Astrocyte of the cerebellum (primary cell): ENCODE measurements at regions not wholly inside any gene's neighbourhood (a gene's known extent, or its start where the extent isn't known, plus 50 kb on each side); places are given as distances from the start of the nearest gene placed in this dataset.

ENCODE experiments used
- DNase-seq: peaks from one replicate; pipeline ENCODE4 v3.0.0-alpha.2; 2011; ENCODE audit warnings: low read depth
- H3K4me3 ChIP-seq: 2 replicates; pipeline ENCODE4 v1.5.1; 2011; ENCODE audit warnings: mild to moderate bottlenecking, low read depth, low read length, moderate library complexity
- in situ Hi-C: cut with HindIII; loops from 2 replicates; pipeline ENCODE4 v1.10.0; 2017; ENCODE audit warnings: low sequenced_read_pairs
- TF ChIP-seq, protein P1 (sequence below): IDR thresholded peaks from 2 replicates; pipeline ENCODE4 v1.5.1; 2012; ENCODE audit warnings: low read length, low read depth, moderate library complexity, mild to moderate bottlenecking; ENCODE audit errors: missing control alignments

DNA sequence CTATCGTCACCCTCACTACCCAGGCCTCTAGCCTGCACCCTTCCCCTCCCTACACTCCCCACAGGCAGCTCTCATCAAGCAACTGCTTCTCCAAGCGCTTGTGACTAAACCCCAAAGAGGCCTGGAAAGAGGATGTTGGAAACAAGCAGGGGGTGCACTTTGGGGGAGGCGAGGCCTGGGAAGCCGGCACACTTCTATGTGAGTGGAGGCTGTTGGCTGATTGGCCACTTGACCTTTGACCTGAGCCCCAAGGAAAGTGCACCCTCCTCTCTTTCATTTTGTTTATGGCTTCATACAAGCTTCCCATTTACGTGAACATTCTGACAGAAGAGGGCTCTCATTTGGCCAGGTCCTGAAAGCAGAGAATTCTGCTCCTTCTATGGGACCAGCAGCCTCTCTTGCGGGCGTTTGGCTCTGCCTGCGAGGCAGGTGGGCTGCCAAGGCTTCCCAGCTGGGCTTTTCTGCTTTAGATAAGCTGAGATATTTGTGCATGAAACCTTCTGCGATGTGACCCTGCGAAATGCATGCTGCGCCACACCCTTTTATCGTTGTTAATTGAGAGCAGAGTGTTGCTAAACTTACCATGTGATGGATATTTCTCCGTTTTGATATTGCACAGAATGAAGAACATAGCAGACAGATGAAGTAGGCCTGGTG, 134.8 kb upstream of the NCK2 start:
- in situ Hi-C loops: no loop called here
- TF ChIP-seq, protein P1, sequence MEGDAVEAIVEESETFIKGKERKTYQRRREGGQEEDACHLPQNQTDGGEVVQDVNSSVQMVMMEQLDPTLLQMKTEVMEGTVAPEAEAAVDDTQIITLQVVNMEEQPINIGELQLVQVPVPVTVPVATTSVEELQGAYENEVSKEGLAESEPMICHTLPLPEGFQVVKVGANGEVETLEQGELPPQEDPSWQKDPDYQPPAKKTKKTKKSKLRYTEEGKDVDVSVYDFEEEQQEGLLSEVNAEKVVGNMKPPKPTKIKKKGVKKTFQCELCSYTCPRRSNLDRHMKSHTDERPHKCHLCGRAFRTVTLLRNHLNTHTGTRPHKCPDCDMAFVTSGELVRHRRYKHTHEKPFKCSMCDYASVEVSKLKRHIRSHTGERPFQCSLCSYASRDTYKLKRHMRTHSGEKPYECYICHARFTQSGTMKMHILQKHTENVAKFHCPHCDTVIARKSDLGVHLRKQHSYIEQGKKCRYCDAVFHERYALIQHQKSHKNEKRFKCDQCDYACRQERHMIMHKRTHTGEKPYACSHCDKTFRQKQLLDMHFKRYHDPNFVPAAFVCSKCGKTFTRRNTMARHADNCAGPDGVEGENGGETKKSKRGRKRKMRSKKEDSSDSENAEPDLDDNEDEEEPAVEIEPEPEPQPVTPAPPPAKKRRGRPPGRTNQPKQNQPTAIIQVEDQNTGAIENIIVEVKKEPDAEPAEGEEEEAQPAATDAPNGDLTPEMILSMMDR: no peak
- no peak overlapping the region for H3K4me3 ChIP-seq
- DNase-seq: no peak

DNA sequence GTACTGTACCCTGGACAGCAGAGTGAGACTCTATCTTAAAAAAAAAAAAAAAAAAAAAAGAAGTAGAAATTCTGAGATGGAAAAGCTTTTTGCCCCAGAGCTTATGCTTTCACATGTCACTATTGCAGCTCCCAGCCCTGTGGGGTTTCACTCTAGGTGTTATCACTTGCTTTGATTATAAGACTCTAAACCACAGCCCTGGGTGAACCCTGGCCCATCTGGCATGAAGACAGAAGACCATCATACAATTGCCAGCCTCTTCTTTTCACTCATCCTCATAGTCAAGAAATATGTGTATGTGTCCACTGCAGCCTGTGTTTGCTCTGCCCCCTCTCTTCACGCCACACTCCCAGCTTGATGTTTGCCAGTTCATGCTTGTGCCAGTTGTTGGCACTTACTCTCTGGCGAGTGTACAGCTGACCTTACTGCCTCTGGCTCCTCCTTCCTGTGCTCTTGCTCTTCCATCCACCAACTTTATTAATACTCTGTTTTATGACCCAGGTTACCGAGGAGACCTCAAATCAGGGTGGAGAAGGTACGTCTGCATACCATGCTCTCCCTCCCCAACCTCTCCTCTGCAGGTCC, 136.7 kb upstream of the NCK2 start:
- no peak overlapping the region for H3K4me3 ChIP-seq
- in situ Hi-C loops: no loop called here
- DNase-seq: no peak
- TF ChIP-seq, protein P1: no peak

DNA sequence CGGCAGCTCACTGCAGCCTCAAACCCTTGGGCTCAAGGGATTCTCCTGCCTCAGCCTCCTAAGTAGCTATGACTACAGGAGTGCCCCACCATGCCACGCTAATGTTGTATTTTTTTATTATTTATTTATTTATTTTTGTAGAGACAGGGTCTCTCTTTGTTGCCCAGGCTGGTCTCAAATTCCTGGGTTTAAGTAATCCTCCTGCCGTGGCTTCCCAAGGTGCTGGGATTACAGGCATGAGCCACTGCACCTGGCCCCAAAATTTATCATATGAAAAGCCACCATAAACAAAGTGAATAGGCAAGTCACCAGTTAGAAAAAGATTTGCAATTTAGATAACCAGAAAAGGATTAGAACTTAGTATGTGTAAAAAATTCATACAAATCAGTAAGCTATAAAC, 138.6 kb upstream of the NCK2 start:
- H3K4me3 ChIP-seq: no peak overlapping the region
- TF ChIP-seq, protein P1: no peak
- DNase-seq: no peak
- in situ Hi-C loops: no loop called here

DNA sequence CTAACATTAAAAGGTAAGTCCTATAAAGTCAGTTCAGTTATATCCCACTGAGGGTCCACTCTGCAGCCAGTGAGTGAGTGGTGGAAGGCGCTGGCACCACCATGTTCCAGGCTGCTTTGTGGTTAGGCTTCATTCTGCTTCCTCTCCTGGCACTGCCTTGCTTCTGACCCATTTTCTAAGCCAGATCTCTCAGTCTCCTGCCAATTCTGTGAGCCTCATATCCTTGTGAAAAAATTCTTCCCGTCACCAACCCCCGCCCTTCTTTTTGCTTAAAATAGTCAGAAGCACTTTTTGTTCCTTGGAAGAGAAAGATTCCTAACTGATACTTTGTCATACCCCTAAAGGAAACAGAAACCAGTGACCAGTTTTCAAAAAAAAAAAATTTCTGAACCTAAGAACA, 139.8 kb upstream of the NCK2 start:
- TF ChIP-seq, protein P1: no peak
- no peak for DNase-seq
- in situ Hi-C loops: no loop called here
- no peak overlapping the region for H3K4me3 ChIP-seq

DNA sequence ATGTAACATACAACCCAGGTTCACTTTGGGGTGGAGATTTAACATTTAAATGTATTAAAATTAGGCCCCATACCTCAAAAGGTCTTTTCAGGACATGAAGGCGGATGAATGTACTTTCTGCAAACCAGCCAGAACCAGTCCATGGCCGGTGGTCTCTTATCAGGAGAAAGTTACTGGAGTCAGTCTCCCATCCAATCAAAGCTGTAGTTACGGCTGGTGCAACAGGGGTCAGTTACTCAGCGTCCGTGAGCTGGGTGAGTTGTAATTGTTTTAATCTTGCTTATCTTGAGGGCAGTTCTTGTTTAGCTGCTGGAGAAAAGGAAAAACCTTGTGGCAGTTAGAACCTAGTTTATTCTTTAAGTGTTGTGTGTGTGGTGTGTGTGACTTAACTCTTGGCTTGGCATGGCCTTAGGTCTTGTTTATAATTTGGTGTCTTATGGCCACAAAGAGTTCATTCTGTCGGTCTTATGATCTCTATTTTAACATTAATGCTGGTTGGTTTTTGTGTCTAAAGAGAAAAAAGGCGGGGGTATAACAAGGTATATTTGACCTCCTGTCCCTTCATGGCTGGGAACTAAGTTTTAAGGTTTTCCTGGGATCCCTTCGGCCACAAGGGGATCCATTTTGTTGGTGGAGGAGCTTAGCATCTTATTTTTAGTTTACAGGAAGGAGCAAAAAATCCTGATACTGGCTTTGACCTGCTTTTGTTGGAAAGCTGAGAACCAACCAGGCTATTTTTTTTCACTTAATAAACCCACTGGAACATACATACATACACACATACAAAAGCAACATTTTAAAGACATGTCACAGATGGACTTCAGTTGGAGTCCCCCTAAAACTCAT, 143.5 kb upstream of the NCK2 start:
- TF ChIP-seq, protein P1: no peak
- in situ Hi-C loops: no loop called here

DNA sequence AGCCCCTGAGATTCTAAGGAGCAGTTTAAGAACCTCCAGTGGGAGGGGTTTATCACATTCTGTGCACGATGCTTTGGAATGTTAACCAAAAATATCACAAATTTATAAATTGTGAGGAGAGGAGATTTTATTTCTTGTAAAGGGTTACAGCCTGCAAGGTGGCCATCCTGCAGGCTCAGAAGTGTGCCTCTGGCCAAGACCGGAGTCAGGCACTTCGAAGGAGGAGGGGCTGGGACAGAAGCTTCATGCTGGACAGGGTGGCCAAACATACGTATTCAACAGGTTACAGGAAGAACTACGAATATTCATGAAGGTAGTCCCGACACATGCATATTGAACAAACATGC, 144.1 kb upstream of the NCK2 start:
- no peak overlapping the region for H3K4me3 ChIP-seq
- DNase-seq: no peak
- in situ Hi-C loops: no loop called here
- TF ChIP-seq, protein P1: no peak

More for the DNA sequence above, 143.5 kb upstream of the NCK2 start:
- no peak for DNase-seq
- H3K4me3 ChIP-seq: no peak overlapping the region
